Right hindlimb (tissue), 1 donor: ENCODE measurements at regions not wholly inside any gene's neighbourhood (a gene's known extent, or its start where the extent isn't known, plus 50 kb on each side); places are given as distances from the start of the nearest gene placed in this dataset.
"Not testable (repeated sequence)": the region's sequence is repeated elsewhere in the genome, so short reads cannot be mapped to it uniquely, and the experiment has no call there.

Source experiments
- DNase-seq: peaks from one replicate; pipeline ENCODE4 v3.0.0-alpha.2; 2018

DNA sequence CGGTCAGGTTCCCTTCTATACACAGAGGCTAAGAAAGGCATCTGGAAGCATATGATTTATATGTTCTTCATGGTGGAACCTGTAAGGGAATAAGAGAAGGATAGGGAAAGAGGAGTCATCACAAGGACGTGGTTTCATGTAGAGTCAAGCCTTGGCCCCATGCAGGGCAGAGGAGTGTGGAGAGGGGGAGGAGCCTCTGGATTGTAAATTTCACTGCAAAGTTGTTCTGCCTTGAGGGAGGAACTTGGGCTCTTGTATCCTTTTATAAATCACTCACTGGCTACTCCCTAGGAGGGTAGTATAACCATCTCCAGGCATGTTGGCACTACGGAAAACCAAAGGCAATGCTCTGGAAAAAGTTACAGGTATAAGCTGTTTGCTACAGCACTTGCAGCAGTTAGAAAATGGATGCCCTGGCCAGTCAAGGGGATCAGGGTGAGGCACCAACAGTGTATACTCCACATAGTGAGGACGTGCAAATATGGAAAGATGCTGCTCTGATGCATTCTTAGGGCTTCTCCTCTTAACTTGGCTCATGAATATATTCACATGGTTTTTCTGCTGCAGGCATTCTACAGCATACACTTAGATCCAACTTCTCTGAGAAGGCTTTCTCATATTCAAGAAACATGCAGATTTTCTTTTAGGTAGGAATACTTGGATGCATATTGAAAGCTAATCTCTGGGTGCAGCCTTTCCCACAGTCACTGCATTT lies 60.3 kb upstream of the ZNF81 start:
- no peak for DNase-seq

DNA sequence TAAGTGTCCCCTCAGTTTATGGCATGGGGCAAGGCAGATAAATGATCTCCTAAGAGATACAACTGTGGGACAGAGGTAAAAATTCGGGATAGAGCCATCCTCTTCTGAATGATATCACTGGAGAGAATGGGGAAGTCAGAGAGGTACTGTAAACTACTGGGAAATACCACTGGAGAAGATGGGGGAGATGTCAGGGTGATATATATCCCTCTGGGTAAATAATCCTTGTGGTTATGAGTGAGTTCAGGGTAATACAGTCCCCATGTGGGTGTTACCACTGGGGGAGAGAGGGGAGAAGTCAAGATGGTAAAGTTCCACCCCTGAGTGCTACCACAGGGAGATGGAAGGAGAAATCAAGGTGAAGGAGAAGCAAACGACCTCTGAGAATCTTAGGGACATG lies 63.9 kb upstream of the ZNF81 start:
- no peak for DNase-seq

DNA sequence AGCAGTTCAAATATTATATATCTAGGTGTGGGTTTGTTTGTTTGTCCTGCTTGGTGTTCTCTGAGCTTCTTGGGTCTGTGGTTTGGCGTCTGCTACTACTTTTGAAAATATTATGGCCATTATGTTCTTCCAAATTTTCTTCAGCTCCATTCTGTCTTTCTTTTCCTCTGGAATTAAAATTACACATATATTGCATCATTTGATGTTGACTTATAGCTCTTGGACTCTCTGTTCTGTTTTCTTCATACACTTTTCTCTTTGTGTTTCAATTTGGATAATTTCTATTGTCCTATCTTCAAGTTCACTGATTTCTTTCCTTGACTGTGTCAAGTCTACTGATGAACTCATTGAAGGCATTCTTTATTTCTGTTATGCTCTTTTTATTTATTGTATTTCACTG lies 65.2 kb upstream of the ZNF81 start:
- no peak for DNase-seq

DNA sequence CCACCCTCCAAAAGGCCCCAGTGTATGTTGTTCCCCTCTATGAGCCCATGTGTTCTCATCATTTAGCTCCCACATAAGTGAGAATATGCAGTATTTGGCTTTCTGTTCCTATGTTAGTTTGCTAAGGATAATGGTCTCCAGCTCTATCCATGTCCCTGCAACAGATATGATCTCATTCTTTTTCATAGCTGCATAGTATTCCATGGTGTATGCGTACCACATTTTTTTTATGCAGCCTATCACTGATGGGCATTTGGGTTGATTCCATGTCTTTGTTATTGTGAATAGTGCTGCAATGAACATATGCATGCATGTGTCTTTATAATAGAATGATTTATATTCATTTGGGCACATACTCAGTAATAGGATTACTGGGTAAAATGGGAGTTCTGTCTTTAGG lies 73.9 kb upstream of the ZNF81 start:
- DNase-seq: not testable (repeated sequence)

DNA sequence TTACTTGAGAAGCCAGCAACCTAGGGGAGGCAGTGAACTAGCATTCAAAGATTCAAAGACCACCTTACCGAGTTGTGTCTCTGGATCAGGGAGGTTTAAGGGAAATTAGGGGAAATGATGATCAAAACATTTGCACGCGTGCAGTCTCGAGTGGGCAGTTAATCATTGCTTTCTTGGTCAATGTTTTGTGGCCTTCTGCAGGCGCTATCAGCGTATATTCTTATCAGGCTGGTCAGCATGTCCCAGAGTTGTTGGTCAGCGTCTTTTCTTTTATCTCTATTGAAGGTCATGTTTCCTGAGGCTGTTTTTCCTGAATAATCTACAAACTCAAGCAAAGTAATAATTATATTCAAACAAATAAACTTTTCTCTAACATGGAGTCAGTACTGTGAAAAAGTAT lies 84.0 kb upstream of the ZNF81 start:
- no peak for DNase-seq

DNA sequence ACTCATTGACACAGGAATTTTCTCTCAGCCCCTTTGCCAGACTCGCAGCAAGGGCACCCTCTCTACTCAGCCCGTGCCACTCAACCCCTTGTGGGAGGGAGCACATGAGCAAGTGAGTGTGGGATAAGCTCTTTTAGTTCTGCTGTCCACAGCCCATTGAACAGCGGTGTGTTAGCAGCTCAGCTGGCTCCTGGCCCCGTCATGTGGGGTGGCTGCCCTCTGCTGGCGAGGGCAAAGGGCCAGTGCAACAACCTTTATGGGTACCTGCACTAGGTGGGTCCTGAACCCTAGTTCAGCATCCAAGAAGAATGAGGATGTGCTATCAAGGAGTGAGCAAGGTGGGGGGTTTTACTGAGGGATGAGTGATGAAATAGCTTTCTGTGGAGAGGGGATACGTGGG lies 85.0 kb upstream of the ZNF81 start:
- no peak for DNase-seq

DNA sequence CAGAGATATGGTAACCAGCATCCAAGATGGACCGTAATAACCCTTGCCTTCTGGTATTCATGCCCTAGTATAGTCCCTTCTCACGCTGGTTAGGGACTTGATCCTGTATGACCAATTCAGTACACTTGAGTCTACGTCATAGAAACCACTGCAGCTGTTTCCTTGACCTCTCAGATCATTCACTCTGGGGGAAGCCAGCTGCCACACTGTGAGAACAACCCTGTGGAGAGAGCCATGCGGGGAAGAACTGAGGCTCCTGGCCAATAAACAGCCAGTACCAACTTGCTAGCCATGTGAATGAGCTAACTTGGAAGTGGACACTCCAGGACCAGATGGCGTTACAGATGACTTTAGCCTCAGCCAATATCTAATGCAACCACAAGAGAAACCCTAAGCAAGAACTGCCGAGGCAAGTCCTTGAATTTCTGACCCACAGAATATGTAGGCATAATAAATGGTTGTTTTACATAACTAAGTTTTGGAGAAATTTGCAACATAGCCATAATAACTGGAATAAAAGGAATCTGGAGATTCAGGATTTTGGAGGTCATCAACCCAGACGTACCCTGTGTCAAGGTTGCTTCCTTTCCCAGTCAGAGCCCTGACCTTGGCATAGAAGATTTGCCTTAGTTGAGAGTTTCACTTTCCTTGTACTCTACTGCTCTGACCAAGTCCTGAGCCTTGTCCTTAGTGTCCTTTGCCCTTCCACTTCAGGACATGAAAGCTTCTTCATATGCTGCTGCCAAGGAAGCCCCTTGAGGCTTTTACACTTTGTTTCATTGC lies 87.3 kb upstream of the ZNF81 start:
- DNase-seq: peak; percentile 50

DNA sequence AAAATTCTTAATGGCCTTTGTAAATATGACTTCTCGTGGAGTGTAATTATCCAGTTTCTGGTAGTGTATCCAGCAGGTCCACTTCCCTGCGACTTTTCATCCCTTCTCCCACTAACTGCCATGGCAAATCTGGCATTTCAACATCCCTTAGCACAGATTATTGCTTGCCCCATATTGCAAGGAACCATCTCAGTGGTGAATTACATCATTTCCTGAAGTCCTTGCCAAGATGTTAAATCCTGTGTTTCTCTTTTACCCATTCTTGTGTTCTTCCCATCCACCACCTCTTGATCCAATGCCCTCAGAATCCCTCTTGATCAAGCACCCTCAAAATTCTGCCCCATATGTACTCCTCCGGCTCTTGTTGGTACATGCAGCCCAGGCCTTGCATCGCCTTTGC lies 88.1 kb upstream of the ZNF81 start:
- DNase-seq: no peak

DNA sequence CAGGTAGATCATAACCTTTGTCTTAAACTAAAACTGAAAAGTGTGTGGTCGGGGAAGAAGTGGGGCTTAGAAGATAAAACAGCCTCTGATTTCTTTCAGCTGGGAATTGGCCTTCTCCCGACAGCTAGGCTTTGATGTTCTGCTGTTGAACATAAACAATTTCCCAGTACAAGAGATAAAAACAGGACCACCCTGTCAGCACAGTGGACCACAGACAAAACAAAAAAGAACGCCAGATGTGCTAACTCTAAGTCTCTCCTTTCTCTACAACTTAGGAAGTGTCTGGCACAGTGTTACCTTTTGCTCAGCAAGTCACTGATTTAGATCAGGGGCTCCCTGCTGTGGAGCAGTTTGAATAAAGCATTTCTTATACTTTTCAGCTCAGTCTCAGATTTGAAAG lies 87.5 kb upstream of the UXT start:
- no peak for DNase-seq

DNA sequence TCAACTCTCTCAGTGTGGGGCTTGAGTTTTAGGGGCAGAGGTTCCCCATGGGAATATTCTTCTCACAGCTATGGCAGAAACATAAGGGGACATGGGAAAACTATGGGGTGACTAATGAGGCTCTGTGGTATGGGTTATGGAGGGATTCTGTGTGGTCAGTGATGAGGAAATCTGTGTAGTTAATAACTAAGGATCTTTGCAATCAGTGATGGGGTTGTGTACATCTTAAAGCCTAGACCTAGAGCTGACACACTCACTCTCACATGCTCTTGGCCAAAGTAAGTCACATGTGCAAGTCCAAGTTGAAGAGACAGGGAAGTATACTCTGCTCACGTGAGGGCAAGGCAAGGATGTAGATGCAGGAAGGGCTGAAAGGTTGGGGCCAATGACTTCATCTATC lies 86.4 kb upstream of the UXT start:
- no peak for DNase-seq

DNA sequence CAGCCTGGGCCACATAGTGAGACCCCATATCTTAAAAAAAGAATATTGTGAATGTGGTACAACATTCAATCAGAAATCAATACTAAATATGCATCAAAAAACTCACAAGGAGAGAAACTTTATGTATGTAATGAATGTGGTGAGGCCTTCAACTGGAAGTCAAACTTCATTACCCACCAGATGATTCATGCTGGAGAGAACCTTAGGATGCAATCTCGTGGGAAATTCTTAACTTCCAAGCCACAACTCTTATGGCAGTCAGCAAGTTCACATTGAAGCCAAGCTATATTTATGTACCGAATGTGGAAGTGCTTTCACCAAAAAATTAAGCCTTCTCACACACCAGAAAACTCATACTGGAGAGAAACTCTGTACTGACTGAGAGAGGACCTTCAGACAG lies 84.5 kb upstream of the UXT start:
- no peak for DNase-seq

DNA sequence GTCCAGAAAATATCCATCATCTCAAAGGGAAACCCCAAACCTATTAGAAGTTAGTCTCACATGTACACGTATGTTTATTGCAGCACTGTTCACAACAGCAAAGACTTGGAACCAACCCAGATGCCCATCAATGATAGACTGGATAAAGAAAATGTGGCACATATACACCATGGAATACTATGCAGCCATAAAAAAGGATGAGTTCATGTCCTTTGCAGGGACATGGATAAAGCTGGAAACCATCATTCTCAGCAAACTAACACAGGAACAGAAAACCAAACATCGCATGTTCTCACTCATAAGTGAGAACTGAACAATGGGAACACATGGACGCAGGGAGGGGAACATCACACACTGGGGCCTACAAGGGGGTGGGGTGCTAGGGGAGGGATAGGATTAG lies 79.9 kb upstream of the UXT start:
- DNase-seq: not testable (repeated sequence)

DNA sequence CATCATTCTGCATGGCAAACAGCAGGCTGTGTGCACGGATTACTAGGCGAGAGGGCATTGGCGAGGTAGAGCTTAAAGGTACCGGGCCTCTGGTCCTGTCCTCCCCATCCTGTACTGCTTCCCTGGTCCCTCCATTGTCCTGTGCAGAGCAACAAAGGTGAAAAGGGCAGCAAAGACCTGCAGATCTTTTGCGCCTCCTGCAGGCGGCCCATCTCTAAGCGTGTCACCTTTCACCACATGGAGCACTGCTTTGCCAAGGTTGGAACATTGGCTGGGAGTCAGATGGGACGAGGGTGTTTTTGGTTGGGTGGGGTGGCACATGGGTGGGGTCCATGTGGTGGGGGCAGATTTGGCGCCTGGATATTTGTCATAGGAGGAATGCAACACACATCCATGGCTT lies 64.7 kb upstream of the UXT start:
- DNase-seq: no peak

DNA sequence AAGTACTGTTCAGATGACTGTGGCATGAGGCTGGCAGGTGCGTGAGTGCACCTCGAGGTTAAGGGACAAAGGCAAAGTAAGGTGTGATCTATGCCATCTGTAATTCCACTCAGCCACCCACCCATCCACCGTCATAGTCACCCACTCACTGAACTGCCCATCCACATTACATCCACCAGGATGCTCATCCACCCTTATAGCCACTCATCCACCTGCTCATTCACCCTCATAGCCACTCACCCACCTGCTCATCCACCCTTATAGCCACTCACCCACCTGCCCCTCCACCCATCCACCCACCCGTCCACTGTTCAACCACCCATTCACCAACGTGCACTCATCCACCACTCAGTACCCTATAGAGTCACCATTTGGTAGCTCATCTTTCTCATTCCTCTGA lies 64.1 kb upstream of the UXT start:
- DNase-seq: no peak

DNA sequence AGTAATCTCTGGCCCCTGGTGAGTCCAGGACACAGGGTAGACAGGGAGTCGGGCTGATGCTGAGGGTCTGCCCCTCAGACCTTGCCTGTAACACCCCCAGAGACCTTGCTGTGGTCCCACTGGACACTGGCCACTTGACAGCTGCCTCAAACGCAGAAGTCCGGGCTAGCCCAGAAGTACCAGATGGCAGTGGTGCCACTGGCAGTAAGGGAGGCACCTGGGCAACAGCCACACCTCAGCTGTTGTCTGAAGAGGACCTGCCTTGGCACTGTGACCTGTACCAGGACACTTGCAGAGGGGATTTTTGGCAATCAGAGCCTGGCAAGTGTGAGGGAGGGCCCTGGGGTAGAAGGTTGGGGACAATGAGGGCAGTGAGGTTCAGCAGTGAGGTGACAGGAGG lies 63.3 kb upstream of the UXT start:
- DNase-seq: no peak

DNA sequence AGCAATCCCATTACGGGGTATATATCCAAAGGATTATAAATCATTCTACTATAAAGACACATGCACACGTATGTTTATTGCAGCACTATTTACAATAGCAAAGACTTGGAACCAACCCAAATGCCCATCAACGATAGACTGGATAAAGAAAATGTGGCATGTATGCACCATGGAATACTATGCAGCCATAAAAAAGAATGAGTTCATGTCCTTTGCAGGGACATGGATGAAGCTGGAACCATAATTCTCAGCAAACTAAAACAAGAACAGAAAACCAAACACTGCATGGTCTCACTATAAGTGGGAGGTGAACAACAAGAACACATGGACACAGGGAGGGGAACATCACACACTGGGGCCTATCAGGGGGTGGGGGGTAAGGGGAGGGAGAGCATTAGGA lies 56.1 kb upstream of the UXT start:
- DNase-seq: not testable (repeated sequence)

DNA sequence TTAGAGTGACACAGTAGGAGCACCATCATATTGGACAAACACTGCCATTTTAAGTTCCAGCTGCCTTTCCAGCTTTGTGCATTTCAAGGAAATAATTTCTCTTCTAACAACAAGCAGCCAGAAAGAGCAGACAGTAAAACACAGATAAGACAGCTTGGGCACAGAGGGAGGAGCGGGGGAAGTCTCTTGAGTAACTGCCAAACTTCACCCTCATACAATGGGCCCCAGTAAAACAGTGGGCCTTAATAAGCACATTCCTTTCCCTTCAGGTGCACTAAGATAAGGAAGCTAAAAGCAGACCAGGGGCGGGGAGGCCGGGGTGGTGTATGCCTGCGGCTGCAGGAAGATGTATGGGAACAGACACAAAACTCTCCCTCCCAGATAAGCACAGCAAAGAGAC lies 53.7 kb upstream of the UXT start:
- not testable (repeated sequence) for DNase-seq

DNA sequence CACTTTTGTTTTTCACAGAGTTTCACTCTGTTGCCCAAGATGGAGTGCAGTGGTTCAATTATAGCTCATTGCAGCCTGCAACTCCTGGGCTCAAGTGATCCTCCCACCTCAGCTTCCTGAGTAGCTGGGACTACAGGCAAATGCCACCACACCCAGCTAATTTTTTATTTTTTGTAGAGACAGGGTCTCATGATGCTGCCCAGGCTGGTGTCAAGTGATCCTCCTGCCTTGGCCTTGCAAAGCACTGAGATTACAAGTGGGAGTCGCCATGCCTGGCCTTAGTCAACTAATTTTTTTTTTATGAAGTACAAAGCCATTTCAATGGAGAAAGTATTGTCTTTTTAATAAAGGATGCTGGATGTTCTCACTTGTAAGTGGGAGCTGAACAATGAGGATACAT lies 51.3 kb upstream of the UXT start:
- DNase-seq: no peak
